ENCODE measurements at regions not wholly inside any gene's neighbourhood (a gene's known extent, or its start where the extent isn't known, plus 50 kb on each side); places are given as distances from the start of the nearest gene placed in this dataset.

DNA sequence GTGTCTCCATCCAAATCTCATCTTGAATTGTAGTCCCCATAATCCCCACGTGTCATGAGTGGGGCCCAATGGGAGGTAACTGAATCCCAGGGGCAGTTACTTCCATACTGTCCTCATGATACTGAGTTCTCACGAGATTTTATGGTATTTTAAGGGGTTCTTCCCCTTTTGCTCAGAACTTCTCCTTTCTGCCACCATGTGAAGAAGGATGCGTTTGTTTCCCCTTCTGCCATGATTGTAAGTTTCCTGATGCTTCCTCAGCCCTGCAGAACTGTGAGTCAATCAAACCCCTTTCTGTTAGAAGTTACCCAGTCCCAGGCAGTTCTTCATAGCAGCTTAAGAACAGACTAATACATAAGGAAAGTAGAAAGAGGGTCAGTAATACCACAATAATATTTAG, 480.4 kb downstream of the KCNJ3 start:
- no peak for TF ChIP-seq POLR2A (IDR thresholded peaks at IDR 0.05)
- TF ChIP-seq, protein P1, sequence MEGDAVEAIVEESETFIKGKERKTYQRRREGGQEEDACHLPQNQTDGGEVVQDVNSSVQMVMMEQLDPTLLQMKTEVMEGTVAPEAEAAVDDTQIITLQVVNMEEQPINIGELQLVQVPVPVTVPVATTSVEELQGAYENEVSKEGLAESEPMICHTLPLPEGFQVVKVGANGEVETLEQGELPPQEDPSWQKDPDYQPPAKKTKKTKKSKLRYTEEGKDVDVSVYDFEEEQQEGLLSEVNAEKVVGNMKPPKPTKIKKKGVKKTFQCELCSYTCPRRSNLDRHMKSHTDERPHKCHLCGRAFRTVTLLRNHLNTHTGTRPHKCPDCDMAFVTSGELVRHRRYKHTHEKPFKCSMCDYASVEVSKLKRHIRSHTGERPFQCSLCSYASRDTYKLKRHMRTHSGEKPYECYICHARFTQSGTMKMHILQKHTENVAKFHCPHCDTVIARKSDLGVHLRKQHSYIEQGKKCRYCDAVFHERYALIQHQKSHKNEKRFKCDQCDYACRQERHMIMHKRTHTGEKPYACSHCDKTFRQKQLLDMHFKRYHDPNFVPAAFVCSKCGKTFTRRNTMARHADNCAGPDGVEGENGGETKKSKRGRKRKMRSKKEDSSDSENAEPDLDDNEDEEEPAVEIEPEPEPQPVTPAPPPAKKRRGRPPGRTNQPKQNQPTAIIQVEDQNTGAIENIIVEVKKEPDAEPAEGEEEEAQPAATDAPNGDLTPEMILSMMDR (IDR thresholded peaks at IDR 0.05), result no peak

Measured in heart left ventricle (tissue), 13 donors.